ENCODE measurements at regions not wholly inside any gene's neighbourhood (a gene's known extent, or its start where the extent isn't known, plus 50 kb on each side); places are given as distances from the start of the nearest gene placed in this dataset.

DNA sequence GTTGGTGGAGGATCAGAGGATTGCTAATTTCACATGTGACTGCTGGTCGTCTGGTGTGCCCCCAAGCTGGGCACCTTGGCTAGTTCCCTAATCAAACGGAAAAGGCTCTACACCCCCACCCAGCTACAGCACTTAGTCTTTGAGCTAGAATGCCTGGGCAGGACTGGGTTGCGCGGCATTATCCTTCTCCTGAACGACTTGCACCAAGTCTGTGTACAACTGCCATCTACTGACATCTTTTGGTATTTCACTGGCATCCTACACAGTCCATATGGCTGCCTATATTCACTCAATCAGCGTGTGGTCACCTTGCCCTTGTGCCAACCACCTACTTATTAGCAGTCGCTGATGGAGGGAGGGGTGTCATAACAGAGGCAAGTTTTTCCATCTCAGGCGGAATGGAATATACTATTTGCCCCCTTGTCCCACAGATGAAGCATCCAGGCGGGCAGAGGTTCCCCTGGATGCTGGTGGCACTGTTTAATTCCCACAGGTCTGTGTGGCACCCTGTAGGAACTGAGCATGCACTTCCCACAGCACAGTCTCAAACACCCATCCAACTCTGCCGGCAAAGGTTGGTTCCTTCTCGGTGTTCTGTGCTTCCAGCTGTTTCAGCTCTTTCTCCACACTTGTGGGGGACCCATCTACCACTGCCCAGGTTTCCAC lies 150.1 kb downstream of the OSTF1 start:
- TF ChIP-seq CBX2 (IDR thresholded peaks at IDR 0.05; ENCODE audit: borderline replicate concordance, low read depth) (no peak), CEBPB (IDR thresholded peaks at IDR 0.05) (no peak), POLR2A (IDR thresholded peaks at IDR 0.05; ENCODE audit: low read length) (no peak), BHLHE40 (IDR thresholded peaks at IDR 0.05; ENCODE audit: low read depth, low read length) (no peak), JUN (IDR thresholded peaks at IDR 0.05) (no peak), HEYL (CRISPR knock-in tag; IDR thresholded peaks at IDR 0.05) (no peak), ZNF302 (CRISPR knock-in tag; IDR thresholded peaks at IDR 0.05) (no peak), POLR2AphosphoS2 (conservative IDR thresholded peaks at IDR 0.05; ENCODE audit: low read length) (no peak), FOSL2 (IDR thresholded peaks at IDR 0.05) (no peak), FOSL2 (CRISPR knock-in tag; IDR thresholded peaks at IDR 0.05) (no peak), RCOR1 (IDR thresholded peaks at IDR 0.05; ENCODE audit: low read depth, low read length) (no peak)
- TF ChIP-seq, protein P1, sequence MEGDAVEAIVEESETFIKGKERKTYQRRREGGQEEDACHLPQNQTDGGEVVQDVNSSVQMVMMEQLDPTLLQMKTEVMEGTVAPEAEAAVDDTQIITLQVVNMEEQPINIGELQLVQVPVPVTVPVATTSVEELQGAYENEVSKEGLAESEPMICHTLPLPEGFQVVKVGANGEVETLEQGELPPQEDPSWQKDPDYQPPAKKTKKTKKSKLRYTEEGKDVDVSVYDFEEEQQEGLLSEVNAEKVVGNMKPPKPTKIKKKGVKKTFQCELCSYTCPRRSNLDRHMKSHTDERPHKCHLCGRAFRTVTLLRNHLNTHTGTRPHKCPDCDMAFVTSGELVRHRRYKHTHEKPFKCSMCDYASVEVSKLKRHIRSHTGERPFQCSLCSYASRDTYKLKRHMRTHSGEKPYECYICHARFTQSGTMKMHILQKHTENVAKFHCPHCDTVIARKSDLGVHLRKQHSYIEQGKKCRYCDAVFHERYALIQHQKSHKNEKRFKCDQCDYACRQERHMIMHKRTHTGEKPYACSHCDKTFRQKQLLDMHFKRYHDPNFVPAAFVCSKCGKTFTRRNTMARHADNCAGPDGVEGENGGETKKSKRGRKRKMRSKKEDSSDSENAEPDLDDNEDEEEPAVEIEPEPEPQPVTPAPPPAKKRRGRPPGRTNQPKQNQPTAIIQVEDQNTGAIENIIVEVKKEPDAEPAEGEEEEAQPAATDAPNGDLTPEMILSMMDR (IDR thresholded peaks at IDR 0.05): peak; percentile 36; the same call in 2 of the 3 replicates
- TF ChIP-seq, protein P2, sequence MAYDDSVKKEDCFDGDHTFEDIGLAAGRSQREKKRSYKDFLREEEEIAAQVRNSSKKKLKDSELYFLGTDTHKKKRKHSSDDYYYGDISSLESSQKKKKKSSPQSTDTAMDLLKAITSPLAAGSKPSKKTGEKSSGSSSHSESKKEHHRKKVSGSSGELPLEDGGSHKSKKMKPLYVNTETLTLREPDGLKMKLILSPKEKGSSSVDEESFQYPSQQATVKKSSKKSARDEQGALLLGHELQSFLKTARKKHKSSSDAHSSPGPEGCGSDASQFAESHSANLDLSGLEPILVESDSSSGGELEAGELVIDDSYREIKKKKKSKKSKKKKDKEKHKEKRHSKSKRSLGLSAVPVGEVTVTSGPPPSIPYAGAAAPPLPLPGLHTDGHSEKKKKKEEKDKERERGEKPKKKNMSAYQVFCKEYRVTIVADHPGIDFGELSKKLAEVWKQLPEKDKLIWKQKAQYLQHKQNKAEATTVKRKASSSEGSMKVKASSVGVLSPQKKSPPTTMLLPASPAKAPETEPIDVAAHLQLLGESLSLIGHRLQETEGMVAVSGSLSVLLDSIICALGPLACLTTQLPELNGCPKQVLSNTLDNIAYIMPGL (CRISPR knock-in tag; IDR thresholded peaks at IDR 0.05; ENCODE audit: borderline replicate concordance): no peak
- TF ChIP-seq, protein P3, sequence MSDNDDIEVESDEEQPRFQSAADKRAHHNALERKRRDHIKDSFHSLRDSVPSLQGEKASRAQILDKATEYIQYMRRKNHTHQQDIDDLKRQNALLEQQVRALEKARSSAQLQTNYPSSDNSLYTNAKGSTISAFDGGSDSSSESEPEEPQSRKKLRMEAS (IDR thresholded peaks at IDR 0.05): no peak
